Effector memory CD8-positive, alpha-beta T cell (primary cell): ENCODE measurements at regions not wholly inside any gene's neighbourhood (a gene's known extent, or its start where the extent isn't known, plus 50 kb on each side); places are given as distances from the start of the nearest gene placed in this dataset.
"Not testable (repeated sequence)": the region's sequence is repeated elsewhere in the genome, so short reads cannot be mapped to it uniquely, and the experiment has no call there.

Experiments used
- ATAC-seq: fragments of 150-1000 bp; cut with Tn5 transposase; replicated peaks from 2 replicates; pipeline ENCODE4 v1.10.0; 2021; ENCODE audit warnings: mild to moderate bottlenecking, moderate library complexity
- DNase-seq, 3 experiments: peaks; one replicate each; pipeline ENCODE4 v3.0.0; 2021
- H3K27ac Mint-ChIP-seq, 2 donors: one replicate each; pipeline ENCODE4 v1.8.0; 2022; ENCODE audit warnings: mild to moderate bottlenecking in 2 of 2, mixed read lengths in 2 of 2, moderate library complexity in 2 of 2
- H3K27me3 Mint-ChIP-seq, 2 donors: one replicate each; pipeline ENCODE4 v1.8.0; 2022; ENCODE audit warnings: mixed read lengths in 2 of 2
- H3K36me3 Mint-ChIP-seq: one replicate; pipeline ENCODE4 v1.8.0; 2022; ENCODE audit warnings: mild to moderate bottlenecking, moderate library complexity, mixed read lengths; ENCODE audit not compliant: insufficient read depth
- H3K4me1 Mint-ChIP-seq, 2 donors: one replicate each; pipeline ENCODE4 v1.8.0; 2022; ENCODE audit warnings: low read depth in 2 of 2, mixed read lengths in 2 of 2
- H3K4me3 Mint-ChIP-seq, 2 donors: one replicate each; pipeline ENCODE4 v1.8.0; 2022; ENCODE audit warnings: mild to moderate bottlenecking in 2 of 2, mixed read lengths in 2 of 2, moderate library complexity in 2 of 2
- H3K9me3 Mint-ChIP-seq, 2 donors: one replicate each; pipeline ENCODE4 v1.8.0; 2022; ENCODE audit warnings: mixed read lengths in 2 of 2

DNA sequence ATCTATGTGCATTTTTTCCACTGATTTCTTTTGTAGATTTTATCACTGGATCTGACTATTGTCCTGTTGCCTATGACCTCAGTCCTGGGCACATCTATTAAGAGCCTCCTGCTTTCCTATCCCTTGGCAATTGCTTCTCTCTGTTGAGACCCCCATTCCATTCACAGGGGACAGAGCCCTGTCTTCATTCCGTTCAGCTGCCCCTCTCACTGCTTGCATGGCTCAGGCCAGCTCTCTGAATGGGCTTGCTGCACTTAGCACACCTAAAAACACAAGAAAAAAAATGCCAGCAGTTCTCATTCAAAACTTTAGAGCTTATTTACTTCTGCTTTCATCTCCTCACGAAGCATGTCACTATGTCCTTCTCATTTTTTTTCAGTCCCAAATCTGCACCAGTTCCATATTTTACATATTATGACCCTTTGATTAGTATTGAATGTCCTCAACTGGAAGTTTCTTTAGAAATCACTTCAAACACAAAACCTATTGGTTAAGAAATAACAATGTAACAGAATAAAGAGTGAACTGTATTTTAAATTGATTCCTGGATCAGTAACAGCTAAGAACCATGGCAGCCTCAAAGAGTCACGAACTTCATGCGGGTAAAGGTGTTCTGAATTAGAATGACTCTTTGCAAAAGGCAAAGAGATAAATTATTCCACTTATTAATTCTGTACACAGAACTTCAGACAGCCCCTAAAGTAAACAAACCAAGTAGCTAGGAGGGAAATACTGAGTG is 616.5 kb downstream of the C6orf118 start:
- Mint-ChIP-seq H3K36me3 (no peaks in the 10 kb centered on the region), H3K9me3 (peaks cover 6 to 9% of the 10 kb centered on the region in 2 donors), H3K27me3 (no peaks in the 10 kb centered on the region), H3K4me3 (no peak overlapping the region), H3K4me1 (no peaks in the 10 kb centered on the region), H3K27ac (no peak overlapping the region)
- no peak for ATAC-seq
- DNase-seq, result no peak

DNA sequence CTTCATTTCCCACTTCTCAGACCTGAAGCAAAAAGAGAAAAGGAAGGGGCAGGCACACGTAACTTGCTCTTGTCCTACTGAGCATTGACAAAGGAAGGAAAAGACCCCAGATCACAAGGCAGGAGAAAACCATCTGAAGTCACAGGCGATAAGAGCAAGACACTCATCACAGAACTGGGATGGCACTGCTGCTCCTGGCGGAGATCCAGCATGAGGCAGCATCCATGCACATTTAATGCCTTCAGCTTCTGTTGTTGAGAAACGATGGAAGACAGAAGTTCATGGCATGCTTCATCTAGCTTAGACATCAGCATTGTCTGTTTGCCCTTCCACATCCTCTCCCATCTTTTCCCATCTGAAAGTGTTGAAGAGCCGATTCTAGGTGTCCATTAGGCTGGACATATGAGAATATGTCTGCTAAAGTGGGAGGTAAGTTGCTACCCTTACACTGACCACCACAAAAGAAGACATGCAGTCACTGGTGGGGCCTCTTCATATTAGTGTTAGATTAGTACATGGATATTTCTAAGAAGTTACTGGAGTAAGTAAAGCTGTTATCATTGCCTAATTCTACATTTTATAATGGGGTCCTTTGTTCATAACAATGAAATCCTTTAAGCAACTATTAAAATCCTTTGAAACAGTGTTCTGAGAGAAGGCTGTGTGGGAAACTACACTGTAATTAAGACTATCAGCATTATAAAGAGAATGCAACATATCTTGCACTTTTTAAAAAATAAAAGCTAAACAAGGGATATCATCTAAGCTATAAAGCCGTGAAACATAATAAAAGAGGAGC is 618.5 kb downstream of the C6orf118 start:
- no peak for DNase-seq
- Mint-ChIP-seq H3K9me3 (peaks cover 3 to 8% of the 10 kb centered on the region in 2 donors), H3K27ac (no peak overlapping the region), H3K27me3 (no peaks in the 10 kb centered on the region), H3K4me3 (no peak overlapping the region), H3K36me3 (no peaks in the 10 kb centered on the region), H3K4me1 (no peaks in the 10 kb centered on the region)
- ATAC-seq, result no peak

DNA sequence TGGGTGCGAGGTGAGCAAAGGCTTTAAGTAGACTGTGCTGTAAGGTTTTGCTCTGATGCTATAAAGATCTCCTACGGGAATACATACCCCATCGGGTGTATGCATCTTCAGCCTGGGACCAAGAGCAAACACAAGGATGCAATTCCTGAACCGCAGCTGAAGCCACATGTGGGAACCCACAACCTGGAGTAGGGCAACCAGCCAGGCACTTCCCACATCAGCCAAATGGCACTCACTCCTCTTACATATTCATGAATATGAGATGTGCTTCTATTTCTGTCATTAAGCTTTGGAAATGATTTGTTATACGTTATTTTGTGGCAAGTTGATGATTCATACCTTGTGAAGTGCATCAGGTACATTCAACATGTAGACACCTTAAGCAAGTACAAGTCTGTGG is 619.2 kb downstream of the C6orf118 start:
- ATAC-seq, result no peak
- H3K9me3 Mint-ChIP-seq, result peaks cover 4 to 8% of the 10 kb centered on the region in 2 donors

DNA sequence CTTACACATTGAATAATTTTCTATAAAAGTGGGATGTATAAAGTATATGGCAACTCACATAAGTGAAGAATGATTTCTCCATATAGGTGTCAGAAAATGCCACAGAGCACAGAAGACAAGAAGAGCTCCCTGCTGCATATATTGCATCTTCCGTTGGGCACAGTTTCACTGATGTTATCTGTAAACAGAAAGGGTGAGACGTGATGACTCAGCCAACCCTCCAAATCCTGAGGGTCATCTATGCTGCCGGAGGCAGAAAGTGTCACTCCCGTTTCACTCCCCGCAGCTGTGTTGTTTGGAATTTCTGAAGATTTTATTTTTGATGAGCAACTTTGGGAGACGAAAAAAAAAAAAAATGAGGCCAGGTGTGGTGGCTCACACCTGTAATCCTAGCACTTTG is 644.1 kb downstream of the C6orf118 start:
- ATAC-seq, result no peak
- no peak for DNase-seq
- H3K4me1 Mint-ChIP-seq, result no peaks in the 10 kb centered on the region
- no peaks in the 10 kb centered on the region for H3K27me3 Mint-ChIP-seq
- no peak overlapping the region for H3K27ac Mint-ChIP-seq
- H3K9me3 Mint-ChIP-seq, result peaks cover 6 to 16% of the 10 kb centered on the region in 2 donors
- H3K4me3 Mint-ChIP-seq, result no peak overlapping the region
- peaks cover 3% of the 10 kb centered on the region for H3K36me3 Mint-ChIP-seq

More for the DNA sequence above, 619.2 kb downstream of the C6orf118 start:
- Mint-ChIP-seq H3K4me1 (no peaks in the 10 kb centered on the region), H3K27ac (no peak overlapping the region), H3K36me3 (no peaks in the 10 kb centered on the region), H3K27me3 (no peaks in the 10 kb centered on the region), H3K4me3 (no peak overlapping the region)
- DNase-seq, result no peak

DNA sequence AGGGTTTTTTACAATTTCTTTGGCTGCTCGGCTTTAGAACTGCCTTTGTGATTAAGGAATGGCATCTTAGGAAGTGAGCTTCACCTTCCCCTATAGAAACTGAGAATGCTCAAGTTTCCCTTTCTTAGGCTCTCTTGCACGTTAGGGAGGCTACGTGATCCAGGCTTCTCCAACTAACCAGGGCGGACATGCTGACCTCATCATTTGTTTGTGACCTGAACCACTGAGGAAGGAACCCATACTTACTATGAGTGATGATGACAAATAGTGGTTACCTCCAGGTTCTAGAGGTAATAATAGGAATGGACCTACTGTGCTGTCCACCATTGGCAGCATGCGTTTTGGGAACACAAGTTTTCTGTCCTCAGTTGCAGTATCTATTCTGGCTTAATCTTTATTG is 645.8 kb downstream of the C6orf118 start:
- Mint-ChIP-seq H3K4me1 (no peaks in the 10 kb centered on the region), H3K27ac (no peak overlapping the region), H3K27me3 (no peaks in the 10 kb centered on the region), H3K36me3 (no peaks in the 10 kb centered on the region), H3K9me3 (peaks cover 6 to 16% of the 10 kb centered on the region in 2 donors), H3K4me3 (no peak overlapping the region)
- no peak for DNase-seq
- ATAC-seq, result no peak

DNA sequence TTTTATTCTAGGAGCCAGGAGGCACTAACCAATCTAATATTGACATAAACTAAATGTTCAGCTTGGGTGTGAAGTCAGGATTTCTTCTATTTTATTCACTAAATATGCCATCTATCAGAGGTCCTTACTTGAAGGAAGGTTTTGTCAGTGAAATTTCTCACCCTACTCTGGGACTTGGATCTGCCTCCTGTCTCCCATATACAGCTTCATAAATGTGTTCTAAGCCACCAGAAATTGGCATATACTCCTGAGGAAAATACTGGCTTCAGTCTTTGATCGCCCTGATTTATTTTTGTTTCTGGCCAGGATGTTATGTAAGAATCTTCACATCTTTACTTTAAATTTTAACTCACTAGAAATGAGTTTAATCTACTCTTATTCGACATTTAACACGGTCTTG is 647.7 kb downstream of the C6orf118 start:
- Mint-ChIP-seq H3K9me3 (peaks cover 6 to 23% of the 10 kb centered on the region in 2 donors), H3K27me3 (no peaks in the 10 kb centered on the region), H3K4me3 (no peak overlapping the region), H3K27ac (no peak overlapping the region), H3K36me3 (no peaks in the 10 kb centered on the region), H3K4me1 (no peaks in the 10 kb centered on the region)
- DNase-seq (no peak), ATAC-seq (no peak)

DNA sequence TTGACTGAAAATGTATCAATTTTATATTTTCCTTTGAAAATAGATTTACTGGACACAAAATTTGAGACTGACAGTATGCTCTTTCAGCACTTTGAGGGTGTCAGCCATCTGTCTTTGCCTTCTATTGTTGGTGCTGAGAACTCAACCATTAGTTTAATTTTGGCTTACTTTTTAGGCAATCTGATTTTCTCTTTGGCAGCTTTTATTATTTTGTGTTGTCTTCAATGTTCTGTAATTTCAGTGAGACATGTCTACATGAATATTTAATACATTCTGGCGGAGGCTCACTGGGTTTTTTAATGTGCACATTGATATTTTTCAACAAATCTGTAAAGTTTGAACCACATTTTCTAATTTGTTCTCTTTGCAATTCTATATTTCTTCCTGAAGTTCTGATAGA is 648.6 kb downstream of the C6orf118 start:
- no peaks in the 10 kb centered on the region for H3K27me3 Mint-ChIP-seq
- peaks cover 4 to 22% of the 10 kb centered on the region in 2 donors for H3K9me3 Mint-ChIP-seq
- H3K4me3 Mint-ChIP-seq, result no peak overlapping the region
- DNase-seq, result no peak
- H3K4me1 Mint-ChIP-seq, result no peaks in the 10 kb centered on the region
- H3K27ac Mint-ChIP-seq, result no peak overlapping the region
- no peaks in the 10 kb centered on the region for H3K36me3 Mint-ChIP-seq
- no peak for ATAC-seq

DNA sequence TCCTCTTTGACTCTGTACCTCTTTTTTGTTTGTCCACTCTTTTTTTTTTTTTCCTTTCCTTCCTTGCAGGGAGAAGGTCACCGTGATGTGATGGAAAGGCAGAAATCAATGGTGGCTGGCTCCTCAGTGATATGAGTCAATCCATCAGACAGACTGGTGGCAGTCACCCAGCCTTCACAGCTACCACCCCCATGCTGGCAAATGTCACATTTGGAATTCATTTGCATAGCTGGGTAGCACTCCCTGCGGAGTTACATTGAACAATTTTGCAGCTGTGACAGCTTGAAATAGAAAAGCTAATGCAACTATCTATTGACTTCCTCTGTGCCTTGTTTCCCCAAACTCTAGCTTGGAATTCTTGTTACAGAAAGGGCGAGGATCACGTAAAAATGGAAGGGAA is 668.4 kb downstream of the C6orf118 start:
- DNase-seq, result no peak
- Mint-ChIP-seq H3K36me3 (no peaks in the 10 kb centered on the region), H3K27me3 (no peaks in the 10 kb centered on the region), H3K4me1 (no peaks in the 10 kb centered on the region), H3K4me3 (no peak overlapping the region), H3K9me3 (peaks cover 0 to 5% of the 10 kb centered on the region in 2 donors), H3K27ac (no peak overlapping the region)
- no peak for ATAC-seq

DNA sequence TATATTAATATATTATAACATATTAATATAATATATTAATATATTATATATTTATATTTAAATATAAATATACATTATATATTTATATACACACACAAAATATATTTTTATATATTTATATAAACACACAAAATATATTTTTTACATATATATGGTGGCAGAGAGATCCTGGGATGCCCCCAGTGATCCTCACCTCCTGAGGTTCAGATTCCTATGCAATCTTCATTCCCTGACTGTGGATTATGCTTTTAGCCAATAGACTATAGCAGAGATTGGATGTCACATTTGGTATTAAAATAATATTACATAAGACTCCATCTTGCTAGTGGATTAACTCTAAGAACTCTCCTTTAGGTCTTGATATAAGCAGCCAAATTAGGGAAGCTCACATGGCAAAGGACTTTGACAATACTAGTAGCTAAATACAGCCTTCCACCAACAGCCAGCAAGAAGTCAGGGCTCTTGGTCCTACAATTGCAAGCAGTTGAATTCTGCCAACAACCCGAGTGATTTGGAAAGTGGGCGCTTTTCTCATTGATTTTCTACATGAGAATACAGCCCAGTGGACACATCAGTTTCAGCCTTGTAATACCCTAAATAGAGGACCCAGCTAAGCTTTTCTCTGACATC is 681.0 kb downstream of the C6orf118 start:
- Mint-ChIP-seq H3K27me3 (no peaks in the 10 kb centered on the region), H3K9me3 (peaks cover 5 to 7% of the 10 kb centered on the region in 2 donors), H3K36me3 (no peaks in the 10 kb centered on the region), H3K27ac (no peak overlapping the region), H3K4me3 (no peak overlapping the region), H3K4me1 (no peaks in the 10 kb centered on the region)
- DNase-seq (no peak), ATAC-seq (no peak)

DNA sequence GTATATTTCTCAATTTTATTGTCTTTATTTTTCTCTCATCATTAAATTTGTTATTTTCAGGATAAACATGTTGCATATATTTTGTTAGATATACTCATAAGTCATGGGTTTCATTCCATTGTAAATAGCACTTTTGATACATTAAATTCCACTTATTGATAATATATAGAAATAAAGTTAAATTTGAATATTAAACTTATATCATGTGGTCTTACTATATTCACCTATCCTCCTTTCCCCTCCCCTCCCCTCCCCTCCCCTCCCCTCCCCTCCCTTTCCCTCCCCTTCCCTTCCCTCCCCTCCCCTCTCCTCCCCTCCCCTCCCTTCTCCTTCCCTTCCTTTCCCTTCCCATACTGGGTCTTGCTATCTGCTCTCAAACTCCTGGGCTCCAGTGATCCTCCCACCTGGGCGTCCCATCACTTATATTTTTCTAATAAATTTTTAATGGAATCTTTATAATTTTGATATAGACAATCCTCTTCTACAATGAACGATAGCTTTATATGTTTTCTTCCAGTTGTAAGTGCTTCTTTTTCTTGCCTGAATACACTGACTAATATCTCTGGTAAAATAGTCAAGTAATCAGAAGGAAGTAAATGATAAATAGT is 692.4 kb downstream of the C6orf118 start:
- H3K9me3 Mint-ChIP-seq, result peaks cover 6 to 8% of the 10 kb centered on the region in 2 donors
- H3K27ac Mint-ChIP-seq, result no peak overlapping the region

DNA sequence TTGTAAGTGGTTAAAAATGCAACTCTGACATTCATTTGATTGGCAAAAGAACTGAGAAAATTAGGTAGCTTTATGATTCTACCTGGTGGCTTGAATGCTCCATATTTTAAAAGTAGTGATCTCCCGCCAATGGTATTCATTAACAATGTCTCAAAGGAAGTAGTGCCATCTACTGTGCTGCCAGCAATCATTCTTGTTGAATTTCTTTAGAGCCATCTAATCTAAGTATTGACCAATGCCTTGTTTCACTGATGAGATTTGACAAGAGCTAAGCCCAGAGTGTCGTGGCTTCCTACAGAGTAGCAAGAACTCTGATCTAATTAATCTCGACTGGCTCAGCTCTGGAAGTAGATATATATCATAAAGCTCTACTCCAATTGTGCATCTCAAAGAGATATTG is 696.7 kb downstream of the C6orf118 start:
- H3K9me3 Mint-ChIP-seq, result peaks cover 4 to 14% of the 10 kb centered on the region in 2 donors
- no peaks in the 10 kb centered on the region for H3K27me3 Mint-ChIP-seq
- no peak for ATAC-seq

More for the DNA sequence above, 692.4 kb downstream of the C6orf118 start:
- no peak for DNase-seq
- Mint-ChIP-seq H3K36me3 (no peaks in the 10 kb centered on the region), H3K4me3 (no peak overlapping the region), H3K27me3 (no peaks in the 10 kb centered on the region), H3K4me1 (no peaks in the 10 kb centered on the region)
- ATAC-seq, result no peak

DNA sequence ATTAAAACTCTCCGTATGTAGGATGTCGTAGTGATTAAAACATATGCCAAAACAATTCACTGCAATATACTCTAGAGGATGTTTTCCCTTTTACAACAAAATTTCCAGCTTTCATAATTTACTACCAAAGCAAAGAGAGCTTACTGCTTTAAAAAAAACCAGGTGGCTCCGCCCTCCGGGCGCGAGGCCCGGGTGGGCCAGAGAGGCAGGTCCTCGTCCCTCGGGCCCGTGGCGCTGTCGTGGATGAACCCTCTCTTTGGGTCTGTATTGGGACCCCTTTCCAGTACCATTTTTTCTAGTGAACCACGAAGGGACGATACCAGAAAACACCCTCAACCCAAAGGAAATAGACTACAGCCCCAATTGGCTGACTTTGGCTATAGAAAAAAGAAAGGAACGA is 698.5 kb downstream of the C6orf118 start:
- not testable (repeated sequence) for H3K27me3 Mint-ChIP-seq, DNase-seq, H3K36me3 Mint-ChIP-seq, H3K27ac Mint-ChIP-seq, H3K4me3 Mint-ChIP-seq, H3K4me1 Mint-ChIP-seq, ATAC-seq
- peaks cover 6 to 16% of the 10 kb centered on the region in 2 donors for H3K9me3 Mint-ChIP-seq

More for the DNA sequence above, 696.7 kb downstream of the C6orf118 start:
- Mint-ChIP-seq H3K27ac (no peak overlapping the region), H3K4me3 (no peak overlapping the region), H3K36me3 (no peaks in the 10 kb centered on the region), H3K4me1 (no peaks in the 10 kb centered on the region)
- no peak for DNase-seq

DNA sequence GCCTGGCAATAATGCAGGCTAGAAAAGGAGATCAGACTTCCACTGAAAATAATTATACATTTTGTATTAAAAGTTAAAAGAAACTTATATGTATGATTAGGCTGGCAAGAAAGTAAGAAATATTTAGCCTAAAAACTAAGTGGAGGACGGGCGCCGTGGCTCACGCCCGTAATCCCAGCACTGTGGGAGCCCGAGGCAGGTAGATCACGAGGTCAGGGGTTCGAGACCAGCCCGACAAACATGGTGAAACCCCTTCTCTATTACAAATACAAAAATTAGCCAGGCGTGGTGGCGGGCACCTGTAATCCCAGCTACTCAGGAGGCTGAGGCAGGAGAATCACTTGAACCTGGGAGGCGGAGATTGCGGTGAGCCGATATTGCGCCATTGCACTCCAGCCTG is 707.0 kb downstream of the C6orf118 start:
- H3K27me3 Mint-ChIP-seq, ATAC-seq, H3K9me3 Mint-ChIP-seq, H3K27ac Mint-ChIP-seq, H3K36me3 Mint-ChIP-seq, DNase-seq, H3K4me3 Mint-ChIP-seq, H3K4me1 Mint-ChIP-seq: not testable (repeated sequence)
